ENCODE measurements at regions not wholly inside any gene's neighbourhood (a gene's known extent, or its start where the extent isn't known, plus 50 kb on each side); places are given as distances from the start of the nearest gene placed in this dataset.

GRCh38 chr20:22074635-22075034 lies 369.2 kb downstream of the PAX1 start:
- BruUV-seq (replicated peaks): no TSS peak
- H3K4me1 ChIP-seq (replicated peaks in 1 of 2; ENCODE audit: control insufficient read depth in 2 of 2, insufficient read depth in 2 of 2, low read length in 2 of 2): no peaks in the 10 kb centered on the region
- H3K9ac ChIP-seq (ENCODE audit: insufficient read depth in 1 of 2, low read depth in 2 of 2, low read length in 2 of 2): no peak overlapping the region
- intact Hi-C loops (cut with micrococcal nuclease) (no loop called here), in situ Hi-C loops (cut with MboI) (no loop called here)
- no peaks in the 10 kb centered on the region for H3K27me3 ChIP-seq (ENCODE audit: control insufficient read depth in 2 of 2, insufficient read depth in 2 of 2, low read length in 2 of 2)
- H3K4me3 ChIP-seq: no peak overlapping the region
- DNase-seq (ENCODE audit: extremely low read depth in 1 of 4, low spot score in 3 of 4) (no peak), FAIRE-seq (no peak), ATAC-seq (no peak)
- H3K36me3 ChIP-seq (ENCODE audit: control insufficient read depth, insufficient read depth, low read length): no peaks in the 10 kb centered on the region
- no peaks in the 10 kb centered on the region for H3K9me3 ChIP-seq (replicated peaks; ENCODE audit: control insufficient read depth, insufficient read depth, low read depth, low read length)
- WGBS (ENCODE audit: insufficient coverage, low coverage, missing lambda C conversion rate): 9% methylated on average over 1 of the region's 1 CpG
- no peaks in the 10 kb centered on the region for H3K79me2 ChIP-seq (ENCODE audit: control insufficient read depth, insufficient read depth, low read length)
- no peak overlapping the region for H3K27ac ChIP-seq (ENCODE audit: extremely low read depth, low read depth, low read length)
- H3K4me2 ChIP-seq (ENCODE audit: insufficient read depth, low read length): no peak overlapping the region
- no peaks in the 10 kb centered on the region for H4K20me1 ChIP-seq (replicated peaks; ENCODE audit: control insufficient read depth, insufficient read depth, low read length)
- CTCF ChIA-PET (ENCODE audit: low intra/inter-chr PET ratio): no interaction called here
- no peaks in the 10 kb centered on the region for H3K9me1 ChIP-seq (ENCODE audit: control insufficient read depth, insufficient read depth, low read length)
- H2AFZ ChIP-seq (ENCODE audit: low read depth, low read length): no peak overlapping the region
- TF ChIP-seq SPI1 (IDR thresholded peaks at IDR 0.05; ENCODE audit: borderline replicate concordance, low read depth, low read length) (no peak), MAFF (IDR thresholded peaks at IDR 0.05; ENCODE audit: low read length) (peak; percentile 61; the same call in 1 of the 2 replicates), MAFG (tag; conservative IDR thresholded peaks at IDR 0.05) (peak; percentile 56; the same call in 1 of the 2 replicates), POLR3G (IDR thresholded peaks at IDR 0.05; ENCODE audit: extremely low read depth, insufficient read length, insufficient replicate concordance) (no peak), ZNF316 (IDR thresholded peaks at IDR 0.05) (peak; percentile 73), MAFK (IDR thresholded peaks at IDR 0.05; ENCODE audit: low read length) (peak; percentile 61; the same call in 1 of the 2 replicates), SRSF1 (IDR thresholded peaks at IDR 0.05; ENCODE audit: low read depth, low read length) (no peak), NR2F6 (CRISPR knock-in tag; IDR thresholded peaks at IDR 0.05) (no peak), C11orf30 (IDR thresholded peaks at IDR 0.05; ENCODE audit: low read depth) (0 out of 2 replicates have a peak, but pooled peaks have one; percentile 19)
- POLR2A ChIA-PET: no interaction called here

DNA sequence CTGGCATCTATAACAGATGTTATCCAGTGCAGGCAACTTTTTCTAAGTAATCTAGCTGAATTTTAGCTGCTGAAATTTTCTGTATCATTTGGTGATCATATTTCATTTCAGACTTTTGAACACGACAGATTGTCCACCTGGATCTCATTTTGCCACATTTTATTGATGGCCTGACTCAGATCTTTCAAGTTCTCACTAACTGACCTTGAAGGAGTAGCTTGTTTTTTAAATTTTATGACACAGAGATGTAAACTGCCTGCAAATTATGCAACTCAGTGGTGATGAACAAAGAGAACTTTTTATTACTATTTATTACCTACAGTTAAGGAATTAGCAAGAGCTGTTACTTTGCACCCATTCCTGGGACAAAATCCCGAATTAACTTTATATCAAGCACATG lies 366.4 kb downstream of the PAX1 start:
- H3K9me1 ChIP-seq (ENCODE audit: control insufficient read depth, insufficient read depth, low read length): no peaks in the 10 kb centered on the region
- DNase-seq (ENCODE audit: extremely low read depth in 1 of 4, low spot score in 3 of 4) (no peak), FAIRE-seq (no peak), ATAC-seq (no peak)
- 0% methylated on average over 2 of the region's 2 CpGs for WGBS (ENCODE audit: insufficient coverage, low coverage, missing lambda C conversion rate)
- H3K36me3 ChIP-seq (ENCODE audit: control insufficient read depth, insufficient read depth, low read length): no peaks in the 10 kb centered on the region
- H3K4me2 ChIP-seq (ENCODE audit: insufficient read depth, low read length): no peak overlapping the region
- H3K4me3 ChIP-seq: no peak overlapping the region
- in situ Hi-C loops (cut with MboI): no loop called here
- H4K20me1 ChIP-seq (replicated peaks; ENCODE audit: control insufficient read depth, insufficient read depth, low read length): no peaks in the 10 kb centered on the region
- H3K9ac ChIP-seq (ENCODE audit: insufficient read depth in 1 of 2, low read depth in 2 of 2, low read length in 2 of 2): no peak overlapping the region
- POLR2A ChIA-PET: no interaction called here
- intact Hi-C loops (cut with micrococcal nuclease): no loop called here
- no peak for TF ChIP-seq HMGN3 (IDR thresholded peaks at IDR 0.05; ENCODE audit: borderline replicate concordance, extremely low read depth, insufficient read length, low read depth, low read length)
- no peak for TF ChIP-seq IRF2 (CRISPR knock-in tag; IDR thresholded peaks at IDR 0.05)
- TF ChIP-seq FOXM1 (IDR thresholded peaks at IDR 0.05; ENCODE audit: low read depth): no peak
- no peak for TF ChIP-seq FOXM1 (CRISPR knock-in tag; IDR thresholded peaks at IDR 0.05; ENCODE audit: low read depth)
- TF ChIP-seq L3MBTL2 (IDR thresholded peaks at IDR 0.05): no peak
- no peak for TF ChIP-seq NCOR1 (IDR thresholded peaks at IDR 0.05)
- no peak for TF ChIP-seq POLR2A (conservative IDR thresholded peaks at IDR 0.05)
- TF ChIP-seq ZNF232 (CRISPR knock-in tag; IDR thresholded peaks at IDR 0.05): no peak
- TF ChIP-seq NR2C1 (IDR thresholded peaks at IDR 0.05): no peak
- TF ChIP-seq NR2C1 (tag; IDR thresholded peaks at IDR 0.05): no peak
- TF ChIP-seq MYC (IDR thresholded peaks at IDR 0.05; ENCODE audit: low read depth, low read length): no peak
- TF ChIP-seq MYC (CRISPR knock-in tag; IDR thresholded peaks at IDR 0.05; ENCODE audit: borderline replicate concordance, low read depth): no peak
- TF ChIP-seq MCM3 (IDR thresholded peaks at IDR 0.05): no peak
- TF ChIP-seq BCOR (IDR thresholded peaks at IDR 0.05): no peak
- no peak for TF ChIP-seq SETDB1 (IDR thresholded peaks at IDR 0.05; ENCODE audit: low read length)
- no peak for TF ChIP-seq ZNF696 (CRISPR knock-in tag; conservative IDR thresholded peaks at IDR 0.05)
- no peaks in the 10 kb centered on the region for H3K79me2 ChIP-seq (ENCODE audit: control insufficient read depth, insufficient read depth, low read length)
- H3K9me3 ChIP-seq (replicated peaks; ENCODE audit: control insufficient read depth, insufficient read depth, low read depth, low read length): no peaks in the 10 kb centered on the region
- no peak overlapping the region for H3K27ac ChIP-seq (ENCODE audit: extremely low read depth, low read depth, low read length)
- H2AFZ ChIP-seq (ENCODE audit: low read depth, low read length): no peak overlapping the region
- no peaks in the 10 kb centered on the region for H3K27me3 ChIP-seq (ENCODE audit: control insufficient read depth in 2 of 2, insufficient read depth in 2 of 2, low read length in 2 of 2)
- CTCF ChIA-PET (ENCODE audit: low intra/inter-chr PET ratio): no interaction called here
- BruUV-seq (replicated peaks): no TSS peak
- H3K4me1 ChIP-seq (replicated peaks in 1 of 2; ENCODE audit: control insufficient read depth in 2 of 2, insufficient read depth in 2 of 2, low read length in 2 of 2): no peaks in the 10 kb centered on the region

All from K562 (cell line).